GM23338 (cell line): ENCODE measurements at regions not wholly inside any gene's neighbourhood (a gene's known extent, or its start where the extent isn't known, plus 50 kb on each side); places are given as distances from the start of the nearest gene placed in this dataset.

Source experiments
- CREB1 ChIP-seq: fragments of 250-450 bp; sonication (Bioruptor Pico); IDR thresholded peaks from 2 replicates; pipeline ENCODE4 v1.5.0; 2020; ENCODE audit warnings: low read depth, mild to moderate bottlenecking, moderate library complexity
- CTCF ChIP-seq, 2 experiments: fragments of 200-600 bp in 1 of 2; sonication (generic) in 1 of 2; conservative IDR thresholded peaks; 2 replicates each; pipeline versions ENCODE4 v1.5.1 to v1.6.1; 2016 to 2017; ENCODE audit warnings: antibody characterized with exemption in 2 of 2, low read depth in 2 of 2, mild to moderate bottlenecking in 2 of 2, moderate library complexity in 1 of 2
- ETS1 ChIP-seq: IDR thresholded peaks from 2 replicates; pipeline ENCODE4 v1.6.1; 2016; ENCODE audit warnings: antibody characterized with exemption
- EZH2 ChIP-seq: fragments of 200-600 bp; sonication (generic); IDR thresholded peaks from one replicate; pipeline ENCODE4 v1.8.0; 2017; ENCODE audit warnings: antibody characterized with exemption, mild to moderate bottlenecking, low read depth; ENCODE audit not compliant: unreplicated experiment
- EZH2phosphoT487 ChIP-seq: fragments of 200-600 bp; sonication (generic); IDR thresholded peaks from one replicate; pipeline ENCODE4 v1.8.1; 2018; ENCODE audit warnings: antibody characterized with exemption; ENCODE audit not compliant: unreplicated experiment
- JUNB ChIP-seq: IDR thresholded peaks from one replicate; pipeline ENCODE4 v1.6.1; 2016; ENCODE audit warnings: antibody characterized with exemption; ENCODE audit not compliant: unreplicated experiment
- ZNF114 ChIP-seq: fragments of 250-450 bp; sonication (Bioruptor Pico); IDR thresholded peaks from 2 replicates; pipeline ENCODE4 v1.5.0; 2020; ENCODE audit warnings: mild to moderate bottlenecking, moderate library complexity
- ZNF331 ChIP-seq: fragments of 250-450 bp; sonication (Bioruptor Pico); IDR thresholded peaks from 2 replicates; pipeline ENCODE4 v1.5.0; 2020; ENCODE audit warnings: low read depth, mild to moderate bottlenecking, moderate library complexity
- ZNF462 ChIP-seq: fragments of 250-450 bp; sonication (Bioruptor Pico); IDR thresholded peaks from 2 replicates; pipeline ENCODE4 v1.5.0; 2020; ENCODE audit warnings: mild to moderate bottlenecking, moderate library complexity

- TF ChIP-seq ZNF462 (no peak), JUNB (no peak), EZH2 (no peak), EZH2phosphoT487 (no peak), CTCF (conservative IDR thresholded peaks at IDR 0.05; ENCODE audit: low read depth in 2 of 2) (no peak), ZNF331 (no peak), CREB1 (CRISPR knock-in tag) (no peak), ETS1 (no peak), ZNF114 (CRISPR knock-in tag) (no peak)
These were observed 203.0 kb upstream of the KLF8 start (continued) for GRCh38 chrX:56029188-56029587.
